VCaP (cell line): ENCODE measurements at regions not wholly inside any gene's neighbourhood (a gene's known extent, or its start where the extent isn't known, plus 50 kb on each side); places are given as distances from the start of the nearest gene placed in this dataset.

Experiments
- H3K27ac ChIP-seq: fragments of 450-650 bp; 2 replicates; pipeline ENCODE4 v1.5.1; 2017
- CTCF ChIP-seq: fragments of 450-650 bp; conservative IDR thresholded peaks from 2 replicates; pipeline ENCODE4 v1.5.1; 2017; ENCODE audit warnings: mild to moderate bottlenecking, moderate library complexity

GRCh38 chr16:86751076-86752030 is 173.0 kb downstream of the FOXL1 start:
- H3K27ac ChIP-seq = no peak overlapping the region
- no peak for TF ChIP-seq CTCF

GRCh38 chr16:86752582-86753175 is 174.3 kb downstream of the FOXL1 start:
- TF ChIP-seq CTCF = no peak
- no peak overlapping the region for H3K27ac ChIP-seq

- no peak overlapping the region for H3K27ac ChIP-seq
- TF ChIP-seq CTCF = no peak
Measured at GRCh38 chr16:86753399-86753798, 175.1 kb downstream of the FOXL1 start.

GRCh38 chr16:86755571-86756006 is 177.2 kb downstream of the FOXL1 start:
- no peak overlapping the region for H3K27ac ChIP-seq
- TF ChIP-seq CTCF = no peak

GRCh38 chr16:86756882-86757703 is 178.7 kb downstream of the FOXL1 start:
- no peak overlapping the region for H3K27ac ChIP-seq
- TF ChIP-seq CTCF = no peak

GRCh38 chr16:86757704-86758040 is 179.3 kb downstream of the FOXL1 start:
- TF ChIP-seq CTCF = no peak

GRCh38 chr16:86758932-86759331 is 180.6 kb downstream of the FOXL1 start:
- H3K27ac ChIP-seq = no peak overlapping the region
- no peak for TF ChIP-seq CTCF

More at GRCh38 chr16:86757704-86758040, 179.3 kb downstream of the FOXL1 start:
- no peak overlapping the region for H3K27ac ChIP-seq
